PC-3 (cell line): ENCODE measurements at regions not wholly inside any gene's neighbourhood (a gene's known extent, or its start where the extent isn't known, plus 50 kb on each side); places are given as distances from the start of the nearest gene placed in this dataset.

ENCODE experiments used
- CTCF ChIP-seq: fragments of 300-600 bp; sonication (generic); conservative IDR thresholded peaks from 2 replicates; pipeline ENCODE4 v1.5.1; 2017; ENCODE audit warnings: antibody characterized with exemption, low read depth, mild to moderate bottlenecking, low read length
- EZH2 ChIP-seq: fragments of 300-600 bp; sonication (generic); IDR thresholded peaks from one replicate; pipeline ENCODE4 v1.6.1; 2017; ENCODE audit warnings: antibody characterized with exemption, mild to moderate bottlenecking, low read length; ENCODE audit not compliant: unreplicated experiment
- EZH2phosphoT487 ChIP-seq: fragments of 300-600 bp; sonication (generic); IDR thresholded peaks from 2 replicates; pipeline ENCODE4 v1.6.1; 2018; ENCODE audit warnings: mild to moderate bottlenecking, antibody characterized with exemption, low read length, borderline replicate concordance

- TF ChIP-seq CTCF = no peak
- no peak for TF ChIP-seq EZH2phosphoT487
- TF ChIP-seq EZH2 = no peak
Observed at GRCh38 chr6:105601541-105602236, 198.8 kb upstream of the PREP start.
